ENCODE measurements at regions not wholly inside any gene's neighbourhood (a gene's known extent, or its start where the extent isn't known, plus 50 kb on each side); places are given as distances from the start of the nearest gene placed in this dataset.
"Not testable (repeated sequence)": the region's sequence is repeated elsewhere in the genome, so short reads cannot be mapped to it uniquely, and the experiment has no call there.

DNA sequence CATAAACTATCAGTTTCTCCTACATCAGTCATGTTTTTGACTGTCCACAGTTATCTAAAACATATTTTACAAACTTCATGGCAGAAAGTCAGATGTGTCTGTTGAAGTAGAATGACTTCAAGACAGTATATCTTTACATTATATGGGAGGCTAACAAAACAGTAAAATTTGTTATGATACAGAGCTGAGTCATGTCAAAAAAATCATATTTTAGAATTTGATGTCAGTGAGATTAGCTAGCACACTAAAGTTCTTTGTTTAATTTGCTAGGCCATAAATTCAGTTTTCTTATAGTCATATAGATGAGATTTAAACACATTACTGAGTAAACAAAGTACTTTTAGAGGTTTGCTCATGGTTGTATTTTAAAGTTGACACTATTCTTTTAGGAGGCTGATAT, 80.3 kb upstream of the IGSF10 start:
- POLR2A ChIA-PET (ENCODE audit: partially characterized antibody) = no interaction called here
- Histone ChIP-seq H3K4me3 (ENCODE audit: low read length in 2 of 2) (no peak overlapping the region), H3K27ac (ENCODE audit: low read depth, low read length) (no peak overlapping the region), H3K9me3 (ENCODE audit: control insufficient read depth in 1 of 2, low read length in 2 of 2) (no peaks in the 10 kb centered on the region), H3K4me1 (ENCODE audit: insufficient read depth, low read length) (no peaks in the 10 kb centered on the region), H3K36me3 (ENCODE audit: insufficient read depth, low read length) (no peaks in the 10 kb centered on the region), H3K27me3 (ENCODE audit: insufficient read depth, low read length) (no peaks in the 10 kb centered on the region)
- Mint-ChIP-seq H3K4me1 (no peaks in the 10 kb centered on the region), H3K36me3 (no peaks in the 10 kb centered on the region), H3K4me3 (no peak overlapping the region), H3K9me3 (no peaks in the 10 kb centered on the region), H3K27me3 (no peaks in the 10 kb centered on the region), H3K27ac (no peak overlapping the region)
- CTCF ChIA-PET (ENCODE audit: partially characterized antibody) = no interaction called here
- no peak for DNase-seq
- intact Hi-C loops (cut with micrococcal nuclease) = no loop called here

DNA sequence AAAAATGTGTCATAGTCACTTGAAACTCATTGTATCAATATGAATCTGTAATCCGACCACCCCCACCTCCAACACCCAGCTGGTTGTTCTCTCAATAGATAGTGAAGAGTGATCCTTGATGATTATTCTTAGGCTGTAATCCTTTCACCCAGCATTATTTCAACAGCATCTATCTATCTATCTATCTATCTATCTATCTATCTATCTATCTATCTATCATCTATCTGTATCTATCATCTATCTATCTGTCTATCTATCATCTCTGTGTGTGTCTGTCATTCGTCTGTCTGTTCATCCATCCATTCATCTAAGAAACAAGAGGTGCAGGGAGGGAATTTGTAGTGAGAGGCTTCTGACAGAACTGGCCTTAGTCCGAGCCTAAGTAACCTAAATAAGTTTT, 78.7 kb upstream of the IGSF10 start:
- ChIA-PET CTCF (ENCODE audit: partially characterized antibody) (no interaction called here), POLR2A (ENCODE audit: partially characterized antibody) (no interaction called here)
- Histone ChIP-seq H3K9me3 (ENCODE audit: control insufficient read depth in 1 of 2, low read length in 2 of 2) (no peaks in the 10 kb centered on the region), H3K27ac (ENCODE audit: low read depth, low read length) (no peak overlapping the region), H3K36me3 (ENCODE audit: insufficient read depth, low read length) (no peaks in the 10 kb centered on the region), H3K4me3 (ENCODE audit: low read length in 2 of 2) (no peak overlapping the region), H3K27me3 (ENCODE audit: insufficient read depth, low read length) (no peaks in the 10 kb centered on the region), H3K4me1 (ENCODE audit: insufficient read depth, low read length) (no peaks in the 10 kb centered on the region)
- H3K36me3 Mint-ChIP-seq = no peaks in the 10 kb centered on the region
- no peaks in the 10 kb centered on the region for H3K9me3 Mint-ChIP-seq
- no peak overlapping the region for H3K27ac Mint-ChIP-seq
- no peaks in the 10 kb centered on the region for H3K4me1 Mint-ChIP-seq
- no peak overlapping the region for H3K4me3 Mint-ChIP-seq
- H3K27me3 Mint-ChIP-seq = no peaks in the 10 kb centered on the region
- intact Hi-C loops (cut with micrococcal nuclease) = no loop called here
- no peak for DNase-seq

DNA sequence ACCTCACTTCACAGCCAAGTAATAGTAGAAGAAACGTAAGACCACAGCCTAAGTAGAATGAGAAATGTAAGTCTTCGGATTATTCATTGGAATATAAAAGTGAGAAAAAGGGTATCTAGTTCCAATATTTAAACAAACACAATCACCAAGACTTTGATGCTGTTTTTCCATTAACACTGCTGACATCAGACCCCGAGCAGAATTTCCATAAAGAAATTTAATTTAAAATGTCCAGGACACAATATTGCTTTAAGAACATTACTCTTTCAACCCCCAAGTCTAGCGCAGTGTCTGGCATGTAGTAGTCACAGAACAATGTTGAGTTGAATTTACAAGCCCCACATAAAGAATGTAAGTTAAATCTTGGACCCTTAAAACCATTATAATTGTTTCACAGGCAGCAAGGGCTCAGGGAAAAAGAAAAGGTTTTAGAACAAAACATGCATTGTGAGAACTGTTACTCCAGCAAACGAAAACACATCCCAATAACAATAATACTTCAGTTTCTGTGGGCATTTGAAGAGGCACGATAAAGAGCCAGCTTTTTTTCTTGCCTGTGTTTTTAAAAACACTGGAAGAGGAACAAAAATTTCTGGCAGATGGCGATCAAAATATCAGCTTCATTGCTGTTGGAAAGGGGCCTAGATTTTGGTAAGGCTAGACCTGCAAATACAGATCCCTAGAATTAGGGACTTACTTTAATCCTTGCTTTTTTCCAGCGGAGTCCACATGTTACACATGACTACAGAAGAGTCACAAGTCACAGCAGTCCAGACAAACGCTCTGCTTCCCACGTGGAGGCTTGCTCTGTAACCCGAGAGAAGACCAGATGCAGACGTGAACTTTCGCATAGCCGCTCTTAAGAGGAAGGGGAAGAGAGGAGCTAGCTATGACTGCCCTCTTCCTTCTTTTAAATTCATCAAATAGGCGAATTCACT, 77.9 kb upstream of the IGSF10 start:
- Mint-ChIP-seq H3K4me1 (no peaks in the 10 kb centered on the region), H3K27me3 (no peaks in the 10 kb centered on the region), H3K9me3 (no peaks in the 10 kb centered on the region), H3K27ac (no peak overlapping the region), H3K36me3 (no peaks in the 10 kb centered on the region), H3K4me3 (no peak overlapping the region)
- Histone ChIP-seq H3K36me3 (ENCODE audit: insufficient read depth, low read length) (no peaks in the 10 kb centered on the region), H3K27me3 (ENCODE audit: insufficient read depth, low read length) (no peaks in the 10 kb centered on the region), H3K27ac (ENCODE audit: low read depth, low read length) (no peak overlapping the region), H3K9me3 (ENCODE audit: control insufficient read depth in 1 of 2, low read length in 2 of 2) (no peaks in the 10 kb centered on the region), H3K4me3 (ENCODE audit: low read length in 2 of 2) (no peak overlapping the region), H3K4me1 (ENCODE audit: insufficient read depth, low read length) (no peaks in the 10 kb centered on the region)
- CTCF ChIA-PET (ENCODE audit: partially characterized antibody) = no interaction called here
- no peak for DNase-seq
- POLR2A ChIA-PET (ENCODE audit: partially characterized antibody) = no interaction called here
- intact Hi-C loops (cut with micrococcal nuclease) = no loop called here

- DNase-seq = no peak
- H3K36me3 ChIP-seq (ENCODE audit: insufficient read depth, low read length) = no peaks in the 10 kb centered on the region
These were observed 76.9 kb upstream of the IGSF10 start for GRCh38 chr3:151537726-151538125.

GRCh38 chr3:151526757-151527156, 65.9 kb upstream of the IGSF10 start:
- ChIA-PET CTCF (ENCODE audit: partially characterized antibody) (no interaction called here), POLR2A (ENCODE audit: partially characterized antibody) (no interaction called here)
- Mint-ChIP-seq H3K4me3 (no peak overlapping the region), H3K27ac (no peak overlapping the region), H3K9me3 (peaks cover 0 to 3% (median 2%) of the 10 kb centered on the region in 8 donors), H3K27me3 (peaks cover 4 to 9% of the 10 kb centered on the region in 2 donors), H3K36me3 (no peaks in the 10 kb centered on the region), H3K4me1 (no peaks in the 10 kb centered on the region)
- no peak overlapping the region for H3K4me3 ChIP-seq (ENCODE audit: low read length in 2 of 2)
- no peaks in the 10 kb centered on the region for H3K27me3 ChIP-seq (ENCODE audit: insufficient read depth, low read length)
- no peak overlapping the region for H3K27ac ChIP-seq (ENCODE audit: low read depth, low read length)
- no peaks in the 10 kb centered on the region for H3K36me3 ChIP-seq (ENCODE audit: insufficient read depth, low read length)
- intact Hi-C loops (cut with micrococcal nuclease) = no loop called here
- no peaks in the 10 kb centered on the region for H3K9me3 ChIP-seq (ENCODE audit: control insufficient read depth in 1 of 2, low read length in 2 of 2)
- H3K4me1 ChIP-seq (ENCODE audit: insufficient read depth, low read length) = no peaks in the 10 kb centered on the region
- no peak for DNase-seq

More at GRCh38 chr3:151537726-151538125, 76.9 kb upstream of the IGSF10 start:
- Mint-ChIP-seq H3K27me3 (no peaks in the 10 kb centered on the region), H3K4me3 (no peak overlapping the region), H3K36me3 (no peaks in the 10 kb centered on the region), H3K9me3 (peaks cover 0 to 5% (median 0%) of the 10 kb centered on the region in 8 donors), H3K27ac (no peak overlapping the region), H3K4me1 (no peaks in the 10 kb centered on the region)
- Histone ChIP-seq H3K4me3 (ENCODE audit: low read length in 2 of 2) (no peak overlapping the region), H3K9me3 (ENCODE audit: control insufficient read depth in 1 of 2, low read length in 2 of 2) (no peaks in the 10 kb centered on the region), H3K27me3 (ENCODE audit: insufficient read depth, low read length) (no peaks in the 10 kb centered on the region), H3K27ac (ENCODE audit: low read depth, low read length) (no peak overlapping the region), H3K4me1 (ENCODE audit: insufficient read depth, low read length) (no peaks in the 10 kb centered on the region)
- intact Hi-C loops (cut with micrococcal nuclease) = no loop called here
- ChIA-PET POLR2A (ENCODE audit: partially characterized antibody) (no interaction called here), CTCF (ENCODE audit: partially characterized antibody) (no interaction called here)

- Mint-ChIP-seq H3K4me3 (no peak overlapping the region), H3K9me3 (peaks cover 0 to 12% (median 8%) of the 10 kb centered on the region in 8 donors), H3K36me3 (no peaks in the 10 kb centered on the region), H3K4me1 (no peaks in the 10 kb centered on the region), H3K27ac (no peak overlapping the region), H3K27me3 (peaks cover 5 to 6% of the 10 kb centered on the region in 2 donors)
- Histone ChIP-seq H3K4me1 (ENCODE audit: insufficient read depth, low read length) (no peaks in the 10 kb centered on the region), H3K9me3 (ENCODE audit: control insufficient read depth in 1 of 2, low read length in 2 of 2) (no peaks in the 10 kb centered on the region), H3K27ac (ENCODE audit: low read depth, low read length) (no peak overlapping the region), H3K4me3 (ENCODE audit: low read length in 2 of 2) (no peak overlapping the region), H3K36me3 (ENCODE audit: insufficient read depth, low read length) (no peaks in the 10 kb centered on the region), H3K27me3 (ENCODE audit: insufficient read depth, low read length) (no peaks in the 10 kb centered on the region)
- intact Hi-C loops (cut with micrococcal nuclease) = no loop called here
- CTCF ChIA-PET (ENCODE audit: partially characterized antibody) = no interaction called here
- POLR2A ChIA-PET (ENCODE audit: partially characterized antibody) = no interaction called here
- DNase-seq = no peak
These were observed 59.2 kb upstream of the IGSF10 start for GRCh38 chr3:151520105-151520504.

DNA sequence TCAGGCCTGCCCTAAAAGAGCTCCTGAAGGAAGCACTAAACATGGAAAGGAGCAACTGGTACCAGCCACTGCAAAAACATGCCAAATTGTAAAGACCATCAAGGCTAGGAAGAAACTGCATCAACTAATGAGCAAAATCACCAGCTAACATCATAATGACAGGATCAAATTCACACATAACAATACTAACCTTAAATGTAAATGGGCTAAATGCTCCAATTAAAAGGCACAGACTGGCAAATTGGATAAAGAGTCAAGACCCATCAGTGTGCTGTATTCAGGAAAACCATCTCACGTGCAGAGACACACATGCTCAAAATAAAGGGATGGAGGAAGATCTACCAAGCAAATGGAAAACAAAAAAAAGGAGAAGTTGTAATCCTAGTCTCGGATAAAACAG, 50.6 kb upstream of the IGSF10 start:
- H3K27me3 ChIP-seq (ENCODE audit: insufficient read depth, low read length); DNase-seq; CTCF ChIA-PET (ENCODE audit: partially characterized antibody); H3K36me3 ChIP-seq (ENCODE audit: insufficient read depth, low read length); H3K36me3 Mint-ChIP-seq; H3K4me1 ChIP-seq (ENCODE audit: insufficient read depth, low read length); H3K27ac Mint-ChIP-seq; H3K9me3 ChIP-seq (ENCODE audit: control insufficient read depth in 1 of 2, low read length in 2 of 2); H3K4me1 Mint-ChIP-seq; intact Hi-C loops (cut with micrococcal nuclease); POLR2A ChIA-PET (ENCODE audit: partially characterized antibody); H3K4me3 ChIP-seq (ENCODE audit: low read length in 2 of 2); H3K27ac ChIP-seq (ENCODE audit: low read depth, low read length); H3K4me3 Mint-ChIP-seq: not testable (repeated sequence)
- Mint-ChIP-seq H3K9me3 (peaks cover 0 to 15% (median 13%) of the 10 kb centered on the region in 8 donors), H3K27me3 (peaks cover 7 to 13% of the 10 kb centered on the region in 2 donors)

Data from CD4-positive, alpha-beta memory T cell (primary cell).